ENCODE measurements at regions not wholly inside any gene's neighbourhood (a gene's known extent, or its start where the extent isn't known, plus 50 kb on each side); places are given as distances from the start of the nearest gene placed in this dataset.
A peak's percentile ranks its signal among the peaks of the same experiment; 100 is the strongest.

DNA sequence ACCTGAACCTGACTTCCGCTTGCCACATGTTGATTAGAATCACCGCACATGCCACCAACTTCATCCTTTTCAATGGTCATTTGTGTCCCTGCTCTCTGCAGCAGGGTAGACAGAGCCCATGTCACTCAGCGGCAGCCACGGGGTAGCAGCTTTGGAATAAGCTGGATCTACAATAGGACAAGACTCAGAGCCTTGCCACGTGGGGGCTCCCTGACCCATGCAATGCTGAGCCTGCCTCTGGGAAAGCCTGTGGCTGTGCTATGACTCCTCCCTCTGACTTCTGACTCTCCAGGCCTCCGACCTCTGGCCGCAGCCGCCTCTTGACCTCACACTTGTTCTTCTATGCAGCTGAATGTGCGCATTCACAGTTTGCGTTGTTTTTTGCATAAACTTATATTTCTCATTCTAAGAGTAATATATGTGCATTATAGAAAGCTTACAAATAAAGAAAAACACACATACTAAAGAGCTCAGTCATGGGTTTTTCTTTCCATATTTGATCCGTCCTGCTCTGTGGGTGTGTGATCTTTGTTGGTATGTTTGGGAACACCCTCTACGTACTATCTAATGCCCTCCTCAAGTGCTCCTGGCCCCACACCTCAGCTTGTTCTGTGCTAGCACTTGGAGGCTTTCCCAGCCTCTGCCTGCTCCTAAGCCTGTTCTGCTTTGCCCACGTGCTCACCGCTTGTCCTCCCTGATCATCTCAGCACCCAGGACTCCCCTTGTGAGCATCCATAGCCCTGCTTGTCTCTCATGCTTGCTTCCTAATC lies 198.0 kb upstream of the MKI67 start:
- Histone ChIP-seq H3K27ac (ENCODE audit: extremely low read depth, low read depth, low read length) (no peak overlapping the region), H3K4me3 (no peak overlapping the region), H3K9me1 (ENCODE audit: control insufficient read depth, insufficient read depth, low read length) (no peaks in the 10 kb centered on the region), H3K4me2 (ENCODE audit: insufficient read depth, low read length) (no peak overlapping the region), H4K20me1 (replicated peaks; ENCODE audit: control insufficient read depth, insufficient read depth, low read length) (no peaks in the 10 kb centered on the region), H2AFZ (ENCODE audit: low read depth, low read length) (no peak overlapping the region), H3K9ac (ENCODE audit: insufficient read depth in 1 of 2, low read depth in 2 of 2, low read length in 2 of 2) (no peak overlapping the region), H3K36me3 (ENCODE audit: control insufficient read depth, insufficient read depth, low read length) (no peaks in the 10 kb centered on the region), H3K27me3 (ENCODE audit: control insufficient read depth in 2 of 2, insufficient read depth in 2 of 2, low read length in 2 of 2) (peaks cover 0 to 21% of the 10 kb centered on the region in 2 experiments; a peak in 3 of 5 replicates), H3K9me3 (replicated peaks; ENCODE audit: control insufficient read depth, insufficient read depth, low read depth, low read length) (no peaks in the 10 kb centered on the region), H3K4me1 (replicated peaks in 1 of 2; ENCODE audit: control insufficient read depth in 2 of 2, insufficient read depth in 2 of 2, low read length in 2 of 2) (no peaks in the 10 kb centered on the region), H3K79me2 (ENCODE audit: control insufficient read depth, insufficient read depth, low read length) (no peaks in the 10 kb centered on the region)
- FAIRE-seq (peak; percentile 65), ATAC-seq (peak; percentile 100), DNase-seq (ENCODE audit: extremely low read depth in 1 of 4, low spot score in 3 of 4) (peak; percentile 24 to 67 (median 42))
- WGBS (ENCODE audit: insufficient coverage, low coverage, missing lambda C conversion rate) = 5% methylated on average over 12 of the region's 14 CpGs
- in situ Hi-C loops (cut with MboI) = no loop called here
- POLR2A ChIA-PET = interaction anchor here (1.9 kb wide), 1 partner anchor 9 kb away, joined by 9 read pairs; no protein-coding TSS in a partner anchor
- no TSS peak for BruUV-seq (replicated peaks)
- intact Hi-C loops (cut with micrococcal nuclease) = loop anchor here (5.0 kb wide), 1 partner anchor 538 kb away; no protein-coding TSS in a partner anchor
- CTCF ChIA-PET (ENCODE audit: low intra/inter-chr PET ratio) = no interaction called here
- TF ChIP-seq, protein P1, sequence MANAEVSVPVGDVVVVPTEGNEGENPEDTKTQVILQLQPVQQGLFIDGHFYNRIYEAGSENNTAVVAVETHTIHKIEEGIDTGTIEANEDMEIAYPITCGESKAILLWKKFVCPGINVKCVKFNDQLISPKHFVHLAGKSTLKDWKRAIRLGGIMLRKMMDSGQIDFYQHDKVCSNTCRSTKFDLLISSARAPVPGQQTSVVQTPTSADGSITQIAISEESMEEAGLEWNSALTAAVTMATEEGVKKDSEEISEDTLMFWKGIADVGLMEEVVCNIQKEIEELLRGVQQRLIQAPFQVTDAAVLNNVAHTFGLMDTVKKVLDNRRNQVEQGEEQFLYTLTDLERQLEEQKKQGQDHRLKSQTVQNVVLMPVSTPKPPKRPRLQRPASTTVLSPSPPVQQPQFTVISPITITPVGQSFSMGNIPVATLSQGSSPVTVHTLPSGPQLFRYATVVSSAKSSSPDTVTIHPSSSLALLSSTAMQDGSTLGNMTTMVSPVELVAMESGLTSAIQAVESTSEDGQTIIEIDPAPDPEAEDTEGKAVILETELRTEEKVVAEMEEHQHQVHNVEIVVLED (CRISPR knock-in tag; IDR thresholded peaks at IDR 0.05) = no peak
- TF ChIP-seq RAD21 (CRISPR knock-in tag; conservative IDR thresholded peaks at IDR 0.05 in 1 of 2, IDR thresholded peaks at IDR 0.05 in 1 of 2) = peak in 1 of 2 experiments; percentile 52; a peak in 2 of 4 replicates
- TF ChIP-seq, protein P2, sequence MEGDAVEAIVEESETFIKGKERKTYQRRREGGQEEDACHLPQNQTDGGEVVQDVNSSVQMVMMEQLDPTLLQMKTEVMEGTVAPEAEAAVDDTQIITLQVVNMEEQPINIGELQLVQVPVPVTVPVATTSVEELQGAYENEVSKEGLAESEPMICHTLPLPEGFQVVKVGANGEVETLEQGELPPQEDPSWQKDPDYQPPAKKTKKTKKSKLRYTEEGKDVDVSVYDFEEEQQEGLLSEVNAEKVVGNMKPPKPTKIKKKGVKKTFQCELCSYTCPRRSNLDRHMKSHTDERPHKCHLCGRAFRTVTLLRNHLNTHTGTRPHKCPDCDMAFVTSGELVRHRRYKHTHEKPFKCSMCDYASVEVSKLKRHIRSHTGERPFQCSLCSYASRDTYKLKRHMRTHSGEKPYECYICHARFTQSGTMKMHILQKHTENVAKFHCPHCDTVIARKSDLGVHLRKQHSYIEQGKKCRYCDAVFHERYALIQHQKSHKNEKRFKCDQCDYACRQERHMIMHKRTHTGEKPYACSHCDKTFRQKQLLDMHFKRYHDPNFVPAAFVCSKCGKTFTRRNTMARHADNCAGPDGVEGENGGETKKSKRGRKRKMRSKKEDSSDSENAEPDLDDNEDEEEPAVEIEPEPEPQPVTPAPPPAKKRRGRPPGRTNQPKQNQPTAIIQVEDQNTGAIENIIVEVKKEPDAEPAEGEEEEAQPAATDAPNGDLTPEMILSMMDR (IDR thresholded peaks at IDR 0.05 in 2 of 3, conservative IDR thresholded peaks at IDR 0.05 in 1 of 3; ENCODE audit: insufficient read depth in 2 of 3, low read depth in 1 of 3, low read length in 3 of 3) = peak; percentile 46 to 62 (median 52); a peak in 5 of 6 replicates
- TF ChIP-seq SMC3 (conservative IDR thresholded peaks at IDR 0.05; ENCODE audit: insufficient read depth, low read depth, low read length) = 0 out of 2 replicates have a peak, but pooled peaks have one; percentile 46
- no peak for TF ChIP-seq POLR3A (IDR thresholded peaks at IDR 0.05; ENCODE audit: borderline replicate concordance, extremely low read depth, insufficient read depth, insufficient read length)
- TF ChIP-seq NR2C2 (CRISPR knock-in tag; IDR thresholded peaks at IDR 0.05) = no peak
- peak; percentile 36; the same call in 1 of the 2 replicates for TF ChIP-seq NR2C2 (tag; IDR thresholded peaks at IDR 0.05)
- peak; percentile 50 for TF ChIP-seq ZFP36 (IDR thresholded peaks at IDR 0.05; ENCODE audit: low read depth, low read length, partially characterized antibody)
- no peak for TF ChIP-seq RUNX1 (IDR thresholded peaks at IDR 0.05; ENCODE audit: low read depth)
- TF ChIP-seq NR2C1 (IDR thresholded peaks at IDR 0.05) = peak; percentile 50
- no peak for TF ChIP-seq NR2C1 (tag; IDR thresholded peaks at IDR 0.05)

All from K562 (cell line).